NCI-H1417 (cell line): ENCODE measurements at regions not wholly inside any gene's neighbourhood (a gene's known extent, or its start where the extent isn't known, plus 50 kb on each side); places are given as distances from the start of the nearest gene placed in this dataset.
"Not testable (repeated sequence)": the region's sequence is repeated elsewhere in the genome, so short reads cannot be mapped to it uniquely, and the experiment has no call there.

Experiments
- DNase-seq, 3 experiments: peaks; one replicate each; lab custom pipeline; 2025; lab: John Stamatoyannopoulos, UW

DNA sequence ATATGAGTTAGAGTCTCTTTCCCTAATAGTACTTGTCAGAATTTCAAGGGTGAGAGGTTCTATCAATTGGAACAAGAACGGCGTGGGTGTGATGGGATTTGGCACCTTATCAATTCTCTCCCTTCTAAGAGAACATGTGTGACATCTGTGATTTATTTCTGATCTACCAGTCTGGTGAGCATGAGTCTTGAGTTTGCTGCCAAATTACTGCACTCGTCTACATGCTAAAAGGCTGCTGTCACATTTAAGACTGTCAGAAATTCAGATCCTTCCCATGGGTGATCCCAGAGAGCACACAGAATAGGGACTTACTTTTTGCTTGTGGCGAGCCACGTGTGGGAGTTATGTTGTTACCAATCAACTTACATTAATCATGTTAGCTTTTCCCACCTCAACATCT lies 370.2 kb upstream of the SASH1 start:
- DNase-seq = no peak

DNA sequence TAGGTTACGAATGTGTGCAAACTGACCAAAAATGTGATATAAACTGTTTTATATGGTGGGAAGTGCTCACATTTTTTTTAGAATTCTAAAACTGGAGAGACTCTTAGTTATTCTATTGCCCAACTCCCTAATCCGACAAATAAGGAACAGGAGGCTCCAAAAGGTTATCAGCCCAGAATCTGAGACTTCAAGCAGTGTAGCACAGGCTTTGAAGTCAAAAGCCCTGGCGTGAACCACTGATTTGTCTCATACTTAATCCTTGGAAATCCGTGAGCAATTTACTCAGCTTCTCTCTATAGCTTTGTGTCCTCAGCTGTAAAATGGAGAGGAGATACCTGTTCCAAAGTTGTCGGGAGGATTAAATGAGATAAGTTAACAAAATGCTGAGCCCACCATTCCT lies 368.8 kb upstream of the SASH1 start:
- DNase-seq = no peak

GRCh38 chr6:147974376-147974775 lies 368.3 kb upstream of the SASH1 start:
- DNase-seq = peak in 1 of 3 experiments; percentile 59

GRCh38 chr6:147977851-147978465 lies 364.7 kb upstream of the SASH1 start:
- no peak for DNase-seq

- no peak for DNase-seq
Observed at GRCh38 chr6:147979966-147980365, 362.7 kb upstream of the SASH1 start.

- DNase-seq = no peak
Observed at GRCh38 chr6:147983581-147984366, 358.9 kb upstream of the SASH1 start.

DNA sequence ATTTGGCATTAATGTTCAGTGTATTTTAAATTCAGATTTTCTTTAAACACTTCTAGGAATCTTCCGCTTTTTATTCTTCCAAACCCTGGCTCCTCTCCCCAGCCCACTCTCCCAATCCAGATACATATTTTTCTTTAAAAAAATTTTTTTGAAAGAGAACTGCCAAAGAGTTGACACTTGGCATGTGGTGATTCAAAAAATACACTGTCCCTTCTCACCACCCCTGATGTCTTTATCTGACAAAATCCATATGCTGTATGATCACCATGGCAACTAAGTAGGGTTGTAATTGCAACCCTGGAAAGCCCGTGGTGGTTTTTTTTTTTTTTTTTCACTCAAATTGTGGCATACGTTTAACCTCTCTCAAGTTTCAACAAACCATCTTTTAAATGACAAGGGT lies 355.8 kb upstream of the SASH1 start:
- DNase-seq = peak in 2 of 3 experiments; percentile 37 to 90

- no peak for DNase-seq
Observed at GRCh38 chr6:147990159-147990558, 352.5 kb upstream of the SASH1 start.

DNA sequence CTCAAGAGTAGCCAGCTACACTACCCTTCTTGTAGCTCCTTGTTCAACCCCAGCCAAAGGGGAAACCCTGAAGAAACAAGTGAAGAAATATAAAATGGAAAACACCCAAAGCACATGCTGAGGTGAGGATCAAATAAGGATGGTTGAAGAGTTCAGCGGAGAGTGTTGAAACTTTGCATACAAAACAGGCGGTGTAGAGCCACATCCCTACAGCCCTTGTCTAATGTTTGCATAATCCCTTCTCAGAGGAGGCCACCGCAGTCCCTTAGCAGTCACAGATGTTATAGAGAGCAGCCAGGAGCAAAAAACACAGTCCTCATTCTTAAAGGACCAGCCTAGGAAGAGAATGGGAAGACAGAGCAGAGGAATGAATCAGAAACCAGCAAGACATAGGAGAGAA lies 350.7 kb upstream of the SASH1 start:
- DNase-seq = no peak

DNA sequence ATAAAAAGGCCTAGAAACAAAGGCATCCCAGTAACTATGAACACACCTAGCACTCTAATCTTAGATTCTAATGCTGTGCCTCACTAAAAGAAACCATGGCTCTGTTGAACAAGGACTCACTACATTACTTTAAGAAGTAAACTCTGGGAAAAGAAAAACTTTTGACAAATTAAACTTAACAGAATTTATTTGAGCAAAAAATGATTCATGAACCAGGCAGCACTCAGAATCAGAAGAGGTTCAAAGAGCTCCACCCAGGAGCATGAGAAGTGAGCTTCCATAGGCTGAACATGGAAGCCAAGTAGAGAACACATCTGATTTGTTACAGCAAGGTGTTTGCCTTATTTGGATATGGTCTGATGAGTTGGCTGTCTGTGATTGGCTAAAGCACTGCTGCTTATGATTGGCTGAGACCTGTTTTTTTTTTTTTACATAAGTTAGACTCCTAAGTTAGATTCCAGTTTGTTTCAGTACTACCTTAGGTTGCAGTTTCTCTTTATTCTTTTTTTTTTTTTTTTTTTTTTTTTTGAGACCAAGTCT lies 343.6 kb upstream of the SASH1 start:
- DNase-seq = no peak

GRCh38 chr6:148001844-148002642 lies 340.6 kb upstream of the SASH1 start:
- peak in 1 of 3 experiments; percentile 55 for DNase-seq

GRCh38 chr6:148004651-148005050 lies 338.0 kb upstream of the SASH1 start:
- no peak for DNase-seq

DNA sequence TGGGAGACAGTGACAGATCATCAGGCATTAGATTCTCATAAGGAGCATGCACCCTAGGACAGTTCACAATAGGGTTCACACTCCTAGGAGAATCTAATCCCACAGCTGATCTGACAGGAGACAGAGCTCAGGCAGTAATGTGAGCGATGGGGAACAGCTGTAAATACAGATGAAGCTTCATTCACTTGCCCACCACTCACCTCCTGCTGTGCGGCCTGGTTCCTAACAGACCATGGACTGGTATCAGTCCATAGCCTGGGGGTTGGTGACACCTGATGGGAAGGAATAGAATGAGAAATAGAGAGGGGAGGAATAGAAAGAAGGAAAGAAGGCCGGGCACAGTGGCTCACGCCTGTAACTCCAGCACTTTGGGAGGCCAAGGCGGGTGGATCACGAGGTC lies 336.8 kb upstream of the SASH1 start:
- no peak for DNase-seq

GRCh38 chr6:148010516-148010915 lies 332.1 kb upstream of the SASH1 start:
- DNase-seq = not testable (repeated sequence)

DNA sequence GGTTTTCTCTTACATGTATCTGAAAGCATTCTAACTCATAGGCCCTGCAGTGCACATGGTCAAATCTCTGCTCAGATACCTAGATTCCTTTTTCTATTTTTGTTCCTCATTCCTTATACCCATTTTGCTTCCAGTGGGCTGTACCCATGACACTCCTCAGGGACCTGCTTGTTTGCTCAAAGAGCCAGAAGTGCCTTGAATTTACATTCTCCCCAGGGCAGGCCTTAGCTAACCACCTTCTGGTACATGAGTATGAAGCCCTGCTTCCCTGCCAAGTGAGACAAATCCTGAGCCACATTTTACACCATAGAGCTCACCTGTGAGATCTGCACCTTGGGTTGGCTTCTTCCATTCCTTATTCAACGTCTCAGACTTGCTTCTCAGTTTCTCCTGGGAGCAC lies 326.6 kb upstream of the SASH1 start:
- DNase-seq = no peak

DNA sequence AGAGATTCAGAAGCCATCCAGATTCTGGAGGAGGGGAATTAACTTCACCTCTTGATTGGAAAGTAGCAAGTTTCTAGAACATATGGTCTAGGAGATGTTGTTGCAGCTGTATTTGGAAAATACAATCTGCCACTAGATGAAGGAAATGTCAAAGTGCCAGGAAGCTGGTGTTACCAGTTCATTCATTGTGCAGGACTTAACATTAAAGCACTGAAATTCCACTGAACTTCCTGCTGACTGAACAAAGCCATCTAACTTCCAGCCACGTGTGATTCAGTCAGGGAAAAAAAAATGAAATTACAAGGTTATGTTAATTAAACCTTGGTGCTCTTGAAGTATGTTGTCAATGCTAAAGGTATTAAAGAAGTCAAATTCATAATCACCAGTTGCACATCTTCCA lies 321.5 kb upstream of the SASH1 start:
- DNase-seq = no peak

- DNase-seq = peak in 2 of 3 experiments; percentile 14 to 26
Observed at GRCh38 chr6:148021699-148022098, 320.9 kb upstream of the SASH1 start.

GRCh38 chr6:148022279-148022678 lies 320.4 kb upstream of the SASH1 start:
- not testable (repeated sequence) for DNase-seq

- DNase-seq = peak; percentile 77 to 96 (median 80)
Observed at GRCh38 chr6:148027201-148027600, 315.4 kb upstream of the SASH1 start.

DNA sequence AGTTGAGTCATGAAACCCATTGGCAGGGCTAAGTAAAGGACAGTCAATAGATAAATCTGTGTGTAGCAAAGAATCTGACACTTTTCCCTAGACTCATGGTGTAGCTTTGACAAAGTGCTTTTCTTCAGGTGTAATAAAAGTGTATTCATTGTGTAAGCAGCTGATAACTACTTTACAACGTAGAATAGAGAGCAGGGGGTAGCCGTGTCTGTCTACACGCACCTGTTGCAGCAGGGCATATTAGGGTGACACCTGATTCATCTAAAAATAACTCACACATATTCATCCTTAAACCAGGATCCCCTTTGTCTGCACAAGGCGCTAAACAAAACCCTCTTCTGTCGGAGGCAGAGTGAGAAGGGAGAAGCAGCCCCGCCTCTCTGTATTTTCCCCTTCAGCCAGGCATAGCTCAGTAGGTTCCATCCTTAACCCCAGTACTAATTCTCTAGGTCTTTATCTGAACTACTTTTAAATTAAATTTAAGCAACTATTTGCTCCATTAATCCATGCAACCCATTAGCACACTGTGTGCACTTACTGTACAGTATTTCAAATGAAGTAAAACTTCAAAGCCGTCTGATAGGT lies 306.7 kb upstream of the SASH1 start:
- DNase-seq = peak in 2 of 3 experiments; percentile 28 to 43

DNA sequence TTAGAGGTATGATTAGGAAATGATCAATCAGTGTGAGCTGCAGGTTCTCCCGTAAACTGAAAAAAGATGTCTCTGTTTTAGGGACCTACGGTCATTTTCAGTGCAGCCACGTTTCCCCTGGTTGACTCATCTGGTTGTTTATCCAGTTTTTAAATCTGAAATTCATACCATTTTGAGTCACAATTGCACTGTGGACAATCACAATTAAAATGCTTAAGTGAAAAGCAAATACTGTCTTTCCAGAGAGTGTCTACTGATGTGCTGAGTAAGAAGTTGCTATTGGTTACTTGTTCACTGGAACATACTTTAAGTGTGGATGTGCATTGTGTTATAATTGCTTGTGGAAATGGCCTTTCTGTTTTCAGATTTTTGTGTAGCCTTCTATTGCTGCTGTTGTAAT lies 305.1 kb upstream of the SASH1 start:
- peak; percentile 51 to 87 (median 65) for DNase-seq

DNA sequence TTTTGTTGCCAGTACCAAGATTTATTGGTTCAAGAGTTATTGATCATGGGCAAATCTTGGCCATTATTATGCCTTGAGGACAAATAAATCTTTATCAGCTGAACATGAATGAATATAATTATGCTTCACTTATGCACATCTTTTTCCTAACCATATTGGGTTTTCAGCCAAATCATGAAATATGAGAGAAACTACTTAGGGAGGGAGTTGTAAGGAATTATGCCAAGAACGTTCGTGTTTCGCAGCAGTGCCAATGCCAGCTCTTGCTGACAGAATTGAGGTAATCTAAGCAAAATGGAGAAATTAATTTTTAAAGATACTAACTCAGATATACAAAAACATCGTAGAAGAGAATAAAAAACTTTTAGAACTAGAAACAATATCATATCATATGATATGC lies 301.1 kb upstream of the SASH1 start:
- no peak for DNase-seq
